GM19351 (cell line): ENCODE measurements at regions not wholly inside any gene's neighbourhood (a gene's known extent, or its start where the extent isn't known, plus 50 kb on each side); places are given as distances from the start of the nearest gene placed in this dataset.
"Not testable (repeated sequence)": the region's sequence is repeated elsewhere in the genome, so short reads cannot be mapped to it uniquely, and the experiment has no call there.

Source experiments
- ATAC-seq: cut with Tn5 transposase; IDR thresholded peaks from one replicate; pipeline ENCODE4 v1.9.1; 2021; ENCODE audit warnings: mild to moderate bottlenecking, moderate library complexity; ENCODE audit not compliant: unreplicated experiment

- no peak for ATAC-seq
Observed at GRCh38 chr14:83253870-83254269, 1720.2 kb upstream of the SEL1L start.

- no peak for ATAC-seq
Observed at GRCh38 chr14:83255015-83255726, 1721.5 kb upstream of the SEL1L start.

GRCh38 chr14:83255727-83256090 is 1722.1 kb upstream of the SEL1L start:
- no peak for ATAC-seq

- ATAC-seq: no peak
Observed at GRCh38 chr14:83257466-83258439, 1724.1 kb upstream of the SEL1L start.

GRCh38 chr14:83260751-83261150 is 1727.1 kb upstream of the SEL1L start:
- no peak for ATAC-seq

GRCh38 chr14:83269583-83269982 is 1735.9 kb upstream of the SEL1L start:
- ATAC-seq: no peak

GRCh38 chr14:83271663-83272062 is 1738.0 kb upstream of the SEL1L start:
- ATAC-seq: no peak

- ATAC-seq: no peak
Observed at GRCh38 chr14:83280719-83281118, 1747.1 kb upstream of the SEL1L start.

- no peak for ATAC-seq
Observed at GRCh38 chr14:83282706-83283105, 1749.1 kb upstream of the SEL1L start.

- no peak for ATAC-seq
Observed at GRCh38 chr14:83287300-83287699, 1753.6 kb upstream of the SEL1L start.

GRCh38 chr14:83289390-83289789 is 1755.7 kb upstream of the SEL1L start:
- ATAC-seq: no peak

- no peak for ATAC-seq
Observed at GRCh38 chr14:83289896-83290295, 1756.2 kb upstream of the SEL1L start.

- no peak for ATAC-seq
Observed at GRCh38 chr14:83290447-83290846, 1756.8 kb upstream of the SEL1L start.

GRCh38 chr14:83291714-83292113 is 1758.1 kb upstream of the SEL1L start:
- no peak for ATAC-seq

- ATAC-seq: no peak
Observed at GRCh38 chr14:83294941-83295340, 1761.3 kb upstream of the SEL1L start.

- no peak for ATAC-seq
Observed at GRCh38 chr14:83297361-83297760, 1763.7 kb upstream of the SEL1L start.

GRCh38 chr14:83298016-83298415 is 1764.4 kb upstream of the SEL1L start:
- not testable (repeated sequence) for ATAC-seq

GRCh38 chr14:83300476-83301064 is 1766.9 kb upstream of the SEL1L start:
- ATAC-seq: peak; percentile 73

- no peak for ATAC-seq
Observed at GRCh38 chr14:83301791-83302190, 1768.1 kb upstream of the SEL1L start.

- ATAC-seq: no peak
Observed at GRCh38 chr14:83309211-83309610, 1775.6 kb upstream of the SEL1L start.

GRCh38 chr14:83309833-83310232 is 1776.2 kb upstream of the SEL1L start:
- no peak for ATAC-seq

GRCh38 chr14:83312511-83312910 is 1778.9 kb upstream of the SEL1L start:
- no peak for ATAC-seq
